ENCODE measurements at regions not wholly inside any gene's neighbourhood (a gene's known extent, or its start where the extent isn't known, plus 50 kb on each side); places are given as distances from the start of the nearest gene placed in this dataset.

DNA sequence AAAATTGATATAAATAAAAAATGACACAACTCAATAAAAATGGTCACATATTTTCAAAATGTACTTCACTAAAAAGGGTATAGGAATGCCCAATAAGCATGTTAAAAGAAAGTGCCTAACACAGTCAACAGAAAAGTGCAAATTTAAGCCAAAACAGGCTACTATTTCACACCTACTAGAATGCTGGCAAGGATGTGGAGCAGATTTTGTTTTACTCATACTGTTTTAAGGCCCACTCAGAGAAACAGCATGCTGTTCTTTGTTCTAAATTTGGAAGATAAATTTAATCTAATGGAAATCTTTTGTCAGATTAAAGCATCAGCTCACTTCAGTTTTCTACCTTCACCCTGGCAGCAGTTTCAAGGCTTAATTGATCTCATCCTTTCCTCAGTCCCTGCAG lies 576.8 kb upstream of the HS3ST1 start:
- TF ChIP-seq, protein P1, sequence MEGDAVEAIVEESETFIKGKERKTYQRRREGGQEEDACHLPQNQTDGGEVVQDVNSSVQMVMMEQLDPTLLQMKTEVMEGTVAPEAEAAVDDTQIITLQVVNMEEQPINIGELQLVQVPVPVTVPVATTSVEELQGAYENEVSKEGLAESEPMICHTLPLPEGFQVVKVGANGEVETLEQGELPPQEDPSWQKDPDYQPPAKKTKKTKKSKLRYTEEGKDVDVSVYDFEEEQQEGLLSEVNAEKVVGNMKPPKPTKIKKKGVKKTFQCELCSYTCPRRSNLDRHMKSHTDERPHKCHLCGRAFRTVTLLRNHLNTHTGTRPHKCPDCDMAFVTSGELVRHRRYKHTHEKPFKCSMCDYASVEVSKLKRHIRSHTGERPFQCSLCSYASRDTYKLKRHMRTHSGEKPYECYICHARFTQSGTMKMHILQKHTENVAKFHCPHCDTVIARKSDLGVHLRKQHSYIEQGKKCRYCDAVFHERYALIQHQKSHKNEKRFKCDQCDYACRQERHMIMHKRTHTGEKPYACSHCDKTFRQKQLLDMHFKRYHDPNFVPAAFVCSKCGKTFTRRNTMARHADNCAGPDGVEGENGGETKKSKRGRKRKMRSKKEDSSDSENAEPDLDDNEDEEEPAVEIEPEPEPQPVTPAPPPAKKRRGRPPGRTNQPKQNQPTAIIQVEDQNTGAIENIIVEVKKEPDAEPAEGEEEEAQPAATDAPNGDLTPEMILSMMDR (IDR thresholded peaks at IDR 0.05): no peak
- TF ChIP-seq POLR2AphosphoS5 (IDR thresholded peaks at IDR 0.05): no peak
